Esophagus muscularis mucosa (tissue), 4 donors: ENCODE measurements at regions not wholly inside any gene's neighbourhood (a gene's known extent, or its start where the extent isn't known, plus 50 kb on each side); places are given as distances from the start of the nearest gene placed in this dataset.

Experiments
- EP300 ChIP-seq: sonication (generic); formaldehyde crosslinking; IDR thresholded peaks from one replicate; pipeline ENCODE4 v1.6.1; 2017; ENCODE audit warnings: antibody characterized with exemption
- POLR2A ChIP-seq: fragments of 450-650 bp; IDR thresholded peaks from one replicate; pipeline ENCODE4 v1.6.1; 2017; ENCODE audit warnings: antibody characterized with exemption, moderate library complexity, mild to moderate bottlenecking, low read depth
- POLR2AphosphoS5 ChIP-seq, 2 donors: sonication (generic); formaldehyde crosslinking; IDR thresholded peaks; one replicate each; pipeline ENCODE4 v1.6.1; 2017; ENCODE audit warnings: antibody characterized with exemption in 2 of 2
- TF ChIP-seq, protein P1 (sequence below), 3 experiments: fragments of 200-600 bp in 2 of 3; fragments of 450-650 bp in 1 of 3; sonication (generic) in 2 of 3; IDR thresholded peaks; one replicate each; pipeline ENCODE4 v1.5.1; 2017 to 2019; ENCODE audit warnings: antibody characterized with exemption in 3 of 3, mild to moderate bottlenecking in 2 of 3, moderate library complexity in 1 of 3

DNA sequence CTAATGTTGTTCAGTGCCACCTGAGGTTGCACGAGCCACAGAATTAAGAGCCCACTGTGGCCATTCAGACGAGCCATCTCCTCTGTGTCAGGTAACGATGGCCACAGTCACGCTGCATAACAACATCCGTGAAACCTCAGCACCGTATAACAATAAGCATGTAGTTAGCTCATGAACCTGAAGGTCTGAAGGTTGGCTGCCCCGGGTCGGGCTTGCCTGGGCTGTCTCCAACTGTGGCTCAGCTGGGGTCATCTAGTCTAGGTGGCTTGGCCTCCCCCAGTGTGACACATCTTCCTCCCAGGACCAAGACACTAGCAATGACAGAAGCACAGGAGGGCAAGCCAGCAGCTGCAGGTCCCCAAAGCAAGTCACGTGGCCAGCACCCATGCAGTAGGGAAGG lies 258.0 kb downstream of the GLI2 start:
- TF ChIP-seq, protein P1, sequence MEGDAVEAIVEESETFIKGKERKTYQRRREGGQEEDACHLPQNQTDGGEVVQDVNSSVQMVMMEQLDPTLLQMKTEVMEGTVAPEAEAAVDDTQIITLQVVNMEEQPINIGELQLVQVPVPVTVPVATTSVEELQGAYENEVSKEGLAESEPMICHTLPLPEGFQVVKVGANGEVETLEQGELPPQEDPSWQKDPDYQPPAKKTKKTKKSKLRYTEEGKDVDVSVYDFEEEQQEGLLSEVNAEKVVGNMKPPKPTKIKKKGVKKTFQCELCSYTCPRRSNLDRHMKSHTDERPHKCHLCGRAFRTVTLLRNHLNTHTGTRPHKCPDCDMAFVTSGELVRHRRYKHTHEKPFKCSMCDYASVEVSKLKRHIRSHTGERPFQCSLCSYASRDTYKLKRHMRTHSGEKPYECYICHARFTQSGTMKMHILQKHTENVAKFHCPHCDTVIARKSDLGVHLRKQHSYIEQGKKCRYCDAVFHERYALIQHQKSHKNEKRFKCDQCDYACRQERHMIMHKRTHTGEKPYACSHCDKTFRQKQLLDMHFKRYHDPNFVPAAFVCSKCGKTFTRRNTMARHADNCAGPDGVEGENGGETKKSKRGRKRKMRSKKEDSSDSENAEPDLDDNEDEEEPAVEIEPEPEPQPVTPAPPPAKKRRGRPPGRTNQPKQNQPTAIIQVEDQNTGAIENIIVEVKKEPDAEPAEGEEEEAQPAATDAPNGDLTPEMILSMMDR (IDR thresholded peaks at IDR 0.05) = no peak
- TF ChIP-seq POLR2AphosphoS5 (IDR thresholded peaks at IDR 0.05) (no peak), POLR2A (no peak), EP300 (no peak)
